ENCODE measurements at regions not wholly inside any gene's neighbourhood (a gene's known extent, or its start where the extent isn't known, plus 50 kb on each side); places are given as distances from the start of the nearest gene placed in this dataset.
A peak's percentile ranks its signal among the peaks of the same experiment; 100 is the strongest.

DNA sequence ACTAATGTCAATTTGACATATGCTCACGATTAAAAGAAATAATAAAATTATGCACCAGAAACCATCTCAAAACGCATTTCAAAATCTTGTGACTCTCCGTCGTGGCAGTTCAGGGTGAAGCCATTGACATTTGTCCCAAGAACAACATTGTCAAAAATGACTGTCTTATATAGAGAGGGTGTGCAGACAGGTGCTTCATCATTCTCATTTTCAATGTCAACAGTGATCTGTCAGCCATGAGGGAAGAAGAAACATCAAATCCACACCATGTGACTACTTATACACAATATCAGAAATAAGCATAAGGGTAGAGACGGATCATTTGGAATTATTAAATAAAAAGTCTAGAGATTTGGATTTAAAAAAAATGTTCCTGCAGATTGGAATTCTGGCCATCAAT, 65.1 kb upstream of the C3orf49 start:
- Histone ChIP-seq H2AFZ (ENCODE audit: low read depth, low read length) (no peak overlapping the region), H3K79me2 (ENCODE audit: insufficient read depth, low read length) (no peaks in the 10 kb centered on the region), H3K4me1 (ENCODE audit: insufficient read depth, low read length) (no peaks in the 10 kb centered on the region), H3K27ac (ENCODE audit: low read depth, low read length) (no peak overlapping the region), H4K20me1 (ENCODE audit: insufficient read depth, low read length) (no peaks in the 10 kb centered on the region), H3K36me3 (ENCODE audit: insufficient read depth, low read length) (no peaks in the 10 kb centered on the region), H3K9me3 (ENCODE audit: insufficient read depth, low read depth, low read length) (no peaks in the 10 kb centered on the region), H3K27me3 (ENCODE audit: insufficient read depth, low read length) (no peaks in the 10 kb centered on the region), H3K9ac (ENCODE audit: low read length) (no peak overlapping the region), H3K4me2 (ENCODE audit: low read length) (no peak overlapping the region), H3K4me3 (ENCODE audit: insufficient read depth, low read depth, low read length) (no peak overlapping the region)
- Mint-ChIP-seq H3K4me1 (ENCODE audit: low read depth, unreplicated experiment) (no peaks in the 10 kb centered on the region), H3K27ac (ENCODE audit: unreplicated experiment) (no peak overlapping the region), H3K27me3 (ENCODE audit: low read depth, unreplicated experiment) (no peaks in the 10 kb centered on the region), H3K4me3 (ENCODE audit: unreplicated experiment) (no peak overlapping the region), H3K9me3 (ENCODE audit: unreplicated experiment) (no peaks in the 10 kb centered on the region), H3K36me3 (ENCODE audit: low read depth, unreplicated experiment) (no peaks in the 10 kb centered on the region)
- FAIRE-seq: no peak
- no peak for DNase-seq (ENCODE audit: low read depth)
- no peak for TF ChIP-seq EZH2 (IDR thresholded peaks at IDR 0.05; ENCODE audit: insufficient read depth, low read length)
- TF ChIP-seq, protein P1, sequence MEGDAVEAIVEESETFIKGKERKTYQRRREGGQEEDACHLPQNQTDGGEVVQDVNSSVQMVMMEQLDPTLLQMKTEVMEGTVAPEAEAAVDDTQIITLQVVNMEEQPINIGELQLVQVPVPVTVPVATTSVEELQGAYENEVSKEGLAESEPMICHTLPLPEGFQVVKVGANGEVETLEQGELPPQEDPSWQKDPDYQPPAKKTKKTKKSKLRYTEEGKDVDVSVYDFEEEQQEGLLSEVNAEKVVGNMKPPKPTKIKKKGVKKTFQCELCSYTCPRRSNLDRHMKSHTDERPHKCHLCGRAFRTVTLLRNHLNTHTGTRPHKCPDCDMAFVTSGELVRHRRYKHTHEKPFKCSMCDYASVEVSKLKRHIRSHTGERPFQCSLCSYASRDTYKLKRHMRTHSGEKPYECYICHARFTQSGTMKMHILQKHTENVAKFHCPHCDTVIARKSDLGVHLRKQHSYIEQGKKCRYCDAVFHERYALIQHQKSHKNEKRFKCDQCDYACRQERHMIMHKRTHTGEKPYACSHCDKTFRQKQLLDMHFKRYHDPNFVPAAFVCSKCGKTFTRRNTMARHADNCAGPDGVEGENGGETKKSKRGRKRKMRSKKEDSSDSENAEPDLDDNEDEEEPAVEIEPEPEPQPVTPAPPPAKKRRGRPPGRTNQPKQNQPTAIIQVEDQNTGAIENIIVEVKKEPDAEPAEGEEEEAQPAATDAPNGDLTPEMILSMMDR (IDR thresholded peaks at IDR 0.05; ENCODE audit: insufficient read depth, low read depth, low read length): no peak

DNA sequence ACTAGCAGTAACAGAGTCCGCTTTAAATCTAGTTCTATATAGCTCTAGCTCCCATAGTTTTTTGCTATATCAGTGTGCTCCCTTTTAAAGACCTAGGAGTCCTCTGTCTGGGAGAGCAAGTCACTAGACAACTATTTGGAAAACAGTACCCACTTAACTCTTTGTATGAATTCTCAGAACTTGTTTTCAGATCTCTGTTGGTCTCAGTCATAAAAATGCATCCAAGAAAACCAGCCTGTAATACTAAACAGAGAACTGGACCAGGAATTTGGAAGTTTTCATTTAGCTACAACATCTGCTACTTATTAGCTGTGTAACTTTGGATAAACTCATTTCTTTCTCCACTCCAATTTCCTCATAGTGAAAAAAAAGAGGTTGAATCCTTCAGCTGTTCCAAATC, 56.9 kb upstream of the C3orf49 start:
- Histone ChIP-seq H3K27ac (ENCODE audit: low read depth, low read length) (no peak overlapping the region), H3K27me3 (ENCODE audit: insufficient read depth, low read length) (no peaks in the 10 kb centered on the region), H3K9me3 (ENCODE audit: insufficient read depth, low read depth, low read length) (no peaks in the 10 kb centered on the region), H3K4me1 (ENCODE audit: insufficient read depth, low read length) (peaks cover 4% of the 10 kb centered on the region), H3K4me3 (ENCODE audit: insufficient read depth, low read depth, low read length) (no peak overlapping the region), H4K20me1 (ENCODE audit: insufficient read depth, low read length) (no peaks in the 10 kb centered on the region), H3K36me3 (ENCODE audit: insufficient read depth, low read length) (no peaks in the 10 kb centered on the region), H3K4me2 (ENCODE audit: low read length) (peak overlapping the region; percentile 46), H3K9ac (ENCODE audit: low read length) (no peak overlapping the region), H2AFZ (ENCODE audit: low read depth, low read length) (no peak overlapping the region), H3K79me2 (ENCODE audit: insufficient read depth, low read length) (no peaks in the 10 kb centered on the region)
- Mint-ChIP-seq H3K4me1 (ENCODE audit: low read depth, unreplicated experiment) (peaks cover 17% of the 10 kb centered on the region), H3K27ac (ENCODE audit: unreplicated experiment) (no peak overlapping the region), H3K27me3 (ENCODE audit: low read depth, unreplicated experiment) (no peaks in the 10 kb centered on the region), H3K9me3 (ENCODE audit: unreplicated experiment) (no peaks in the 10 kb centered on the region), H3K4me3 (ENCODE audit: unreplicated experiment) (no peak overlapping the region), H3K36me3 (ENCODE audit: low read depth, unreplicated experiment) (no peaks in the 10 kb centered on the region)
- TF ChIP-seq, protein P1 (IDR thresholded peaks at IDR 0.05; ENCODE audit: insufficient read depth, low read depth, low read length): no peak
- no peak for TF ChIP-seq EZH2 (IDR thresholded peaks at IDR 0.05; ENCODE audit: insufficient read depth, low read length)
- DNase-seq (ENCODE audit: low read depth): peak; percentile 27
- FAIRE-seq: peak; percentile 93

DNA sequence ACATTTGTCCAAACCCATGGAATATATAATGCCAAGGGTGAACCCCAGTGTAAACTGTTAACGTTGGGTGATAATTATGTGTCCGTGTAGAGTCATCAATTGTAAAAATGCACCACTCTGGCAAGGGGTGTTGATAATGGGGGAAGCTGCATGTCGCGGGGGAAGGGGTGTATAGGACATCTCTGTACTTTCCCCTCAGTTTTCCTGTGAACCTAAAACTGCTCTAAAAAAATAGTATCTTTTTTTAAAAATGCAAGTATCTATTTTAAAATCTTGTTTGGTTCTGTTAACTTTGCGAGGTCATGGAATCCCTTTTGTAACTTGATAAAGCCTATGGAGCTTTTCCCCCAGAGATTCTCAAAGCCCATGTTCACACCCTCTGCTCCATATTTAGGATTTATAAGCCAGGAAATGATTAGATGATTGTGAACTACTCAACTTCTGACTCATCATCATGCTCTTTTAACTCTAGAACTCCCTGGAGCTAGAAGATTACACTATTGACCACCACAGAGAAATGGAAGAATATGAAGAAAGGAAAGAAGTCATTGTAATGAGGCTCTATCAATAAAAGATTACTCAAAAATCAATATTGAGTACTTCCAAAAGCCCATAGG, 56.1 kb upstream of the C3orf49 start:
- Histone ChIP-seq H3K36me3 (ENCODE audit: insufficient read depth, low read length) (no peaks in the 10 kb centered on the region), H3K79me2 (ENCODE audit: insufficient read depth, low read length) (no peaks in the 10 kb centered on the region), H3K4me2 (ENCODE audit: low read length) (peak overlapping the region; percentile 46), H3K9me3 (ENCODE audit: insufficient read depth, low read depth, low read length) (no peaks in the 10 kb centered on the region), H3K4me1 (ENCODE audit: insufficient read depth, low read length) (peaks cover 4% of the 10 kb centered on the region), H3K4me3 (ENCODE audit: insufficient read depth, low read depth, low read length) (no peak overlapping the region), H3K9ac (ENCODE audit: low read length) (no peak overlapping the region), H3K27me3 (ENCODE audit: insufficient read depth, low read length) (no peaks in the 10 kb centered on the region), H4K20me1 (ENCODE audit: insufficient read depth, low read length) (no peaks in the 10 kb centered on the region), H2AFZ (ENCODE audit: low read depth, low read length) (no peak overlapping the region), H3K27ac (ENCODE audit: low read depth, low read length) (no peak overlapping the region)
- no peak overlapping the region for H3K4me3 Mint-ChIP-seq (ENCODE audit: unreplicated experiment)
- peak; percentile 27 for DNase-seq (ENCODE audit: low read depth)
- H3K27ac Mint-ChIP-seq (ENCODE audit: unreplicated experiment): no peak overlapping the region
- H3K9me3 Mint-ChIP-seq (ENCODE audit: unreplicated experiment): no peaks in the 10 kb centered on the region
- peaks cover 17% of the 10 kb centered on the region for H3K4me1 Mint-ChIP-seq (ENCODE audit: low read depth, unreplicated experiment)
- TF ChIP-seq, protein P1 (IDR thresholded peaks at IDR 0.05; ENCODE audit: insufficient read depth, low read depth, low read length): no peak
- no peak for TF ChIP-seq EZH2 (IDR thresholded peaks at IDR 0.05; ENCODE audit: insufficient read depth, low read length)
- no peaks in the 10 kb centered on the region for H3K27me3 Mint-ChIP-seq (ENCODE audit: low read depth, unreplicated experiment)
- no peaks in the 10 kb centered on the region for H3K36me3 Mint-ChIP-seq (ENCODE audit: low read depth, unreplicated experiment)
- FAIRE-seq: peak; percentile 29
